Right forelimb (tissue), 1 donor: ENCODE measurements at regions not wholly inside any gene's neighbourhood (a gene's known extent, or its start where the extent isn't known, plus 50 kb on each side); places are given as distances from the start of the nearest gene placed in this dataset.

ENCODE experiments used
- DNase-seq: peaks from one replicate; pipeline ENCODE4 v3.0.0-alpha.2; 2018

GRCh38 chr3:176931991-176932390 is 265.3 kb downstream of the TBL1XR1 start:
- no peak for DNase-seq

GRCh38 chr3:176930942-176931341 is 266.3 kb downstream of the TBL1XR1 start:
- DNase-seq: no peak

GRCh38 chr3:176928582-176928931 is 268.7 kb downstream of the TBL1XR1 start:
- no peak for DNase-seq

GRCh38 chr3:176927706-176928581 is 269.3 kb downstream of the TBL1XR1 start:
- DNase-seq: no peak

GRCh38 chr3:176927280-176927679 is 270.0 kb downstream of the TBL1XR1 start:
- no peak for DNase-seq

- no peak for DNase-seq
Observed at GRCh38 chr3:176926688-176927087, 270.6 kb downstream of the TBL1XR1 start.

GRCh38 chr3:176926034-176926433 is 271.2 kb downstream of the TBL1XR1 start:
- DNase-seq: no peak

GRCh38 chr3:176920766-176921160 is 276.5 kb downstream of the TBL1XR1 start:
- no peak for DNase-seq

GRCh38 chr3:176919836-176920765 is 277.2 kb downstream of the TBL1XR1 start:
- DNase-seq: peak; percentile 62

GRCh38 chr3:176916777-176917176 is 280.5 kb downstream of the TBL1XR1 start:
- no peak for DNase-seq

GRCh38 chr3:176914764-176915163 is 282.5 kb downstream of the TBL1XR1 start:
- no peak for DNase-seq

GRCh38 chr3:176911579-176911978 is 285.7 kb downstream of the TBL1XR1 start:
- no peak for DNase-seq

- DNase-seq: no peak
Observed at GRCh38 chr3:176909044-176909443, 288.2 kb downstream of the TBL1XR1 start.

- no peak for DNase-seq
Observed at GRCh38 chr3:176906046-176906905, 291.0 kb downstream of the TBL1XR1 start.

- DNase-seq: no peak
Observed at GRCh38 chr3:176905331-176905730, 292.0 kb downstream of the TBL1XR1 start.

GRCh38 chr3:176904506-176904905 is 292.8 kb downstream of the TBL1XR1 start:
- no peak for DNase-seq

GRCh38 chr3:176896640-176897039 is 300.6 kb downstream of the TBL1XR1 start:
- DNase-seq: no peak

- DNase-seq: no peak
Observed at GRCh38 chr3:176896165-176896564, 301.1 kb downstream of the TBL1XR1 start.

- DNase-seq: no peak
Observed at GRCh38 chr3:176879710-176880109, 317.6 kb downstream of the TBL1XR1 start.

- no peak for DNase-seq
Observed at GRCh38 chr3:176873261-176873660, 324.0 kb downstream of the TBL1XR1 start.

GRCh38 chr3:176872771-176873209 is 324.5 kb downstream of the TBL1XR1 start:
- no peak for DNase-seq

GRCh38 chr3:176870451-176870850 is 326.8 kb downstream of the TBL1XR1 start:
- no peak for DNase-seq
